Uterus (tissue), 3 donors: ENCODE measurements at regions not wholly inside any gene's neighbourhood (a gene's known extent, or its start where the extent isn't known, plus 50 kb on each side); places are given as distances from the start of the nearest gene placed in this dataset.

Experiments used
- DNase-seq, 2 donors: peaks; one replicate each; pipeline ENCODE4 v3.0.0-alpha.2; 2019 to 2020
- H3K27ac ChIP-seq, 2 donors: fragments of 200-600 bp; sonication (generic); 1 replicate in 1 of 2; 2 replicates in 1 of 2; pipeline ENCODE4 v1.5.1; 2016 to 2018
- H3K27me3 ChIP-seq, 2 donors: fragments of 200-600 bp; sonication (generic); one replicate each; pipeline ENCODE4 v1.5.1; 2018 to 2019; ENCODE audit warnings: control low read depth in 1 of 2
- H3K36me3 ChIP-seq, 2 donors: fragments of 200-600 bp; sonication (generic); one replicate each; pipeline ENCODE4 v1.5.1; 2019; ENCODE audit warnings: control low read depth in 1 of 2
- H3K4me1 ChIP-seq, 2 donors: fragments of 200-600 bp; sonication (generic); one replicate each; pipeline ENCODE4 v1.5.1; 2018 to 2019; ENCODE audit warnings: control low read depth in 1 of 2
- H3K4me3 ChIP-seq, 2 donors: fragments of 200-600 bp; sonication (generic); 1 replicate in 1 of 2; 2 replicates in 1 of 2; pipeline ENCODE4 v1.5.1; 2018 to 2019; ENCODE audit warnings: mild to moderate bottlenecking in 1 of 2
- H3K9me3 ChIP-seq, 2 donors: fragments of 200-600 bp; sonication (generic); one replicate each; pipeline ENCODE4 v1.5.1; 2019; ENCODE audit warnings: control low read depth in 1 of 2
- POLR2A ChIP-seq, 2 donors: fragments of 450-650 bp; IDR thresholded peaks; one replicate each; pipeline ENCODE4 v1.6.1; 2016; ENCODE audit warnings: antibody characterized with exemption in 2 of 2, mild to moderate bottlenecking in 1 of 2, moderate library complexity in 1 of 2
- intact Hi-C: fragments of 100-400 bp; cut with DNase I; formaldehyde crosslinking; loops from one replicate; pipeline ENCODE4 v1.15.1; 2023; ENCODE audit warnings: low total_unique reads
- TF ChIP-seq, protein P1 (sequence below), 4 experiments: fragments of 200-600 bp in 2 of 4; fragments of 450-650 bp in 2 of 4; sonication (generic) in 2 of 4; IDR thresholded peaks; one replicate each; pipeline ENCODE4 v1.5.1; 2016 to 2019; ENCODE audit warnings: antibody characterized with exemption in 4 of 4, mild to moderate bottlenecking in 2 of 4, moderate library complexity in 1 of 4
- donor health status: DM: yes; HTN: yes; CAD: no.

DNA sequence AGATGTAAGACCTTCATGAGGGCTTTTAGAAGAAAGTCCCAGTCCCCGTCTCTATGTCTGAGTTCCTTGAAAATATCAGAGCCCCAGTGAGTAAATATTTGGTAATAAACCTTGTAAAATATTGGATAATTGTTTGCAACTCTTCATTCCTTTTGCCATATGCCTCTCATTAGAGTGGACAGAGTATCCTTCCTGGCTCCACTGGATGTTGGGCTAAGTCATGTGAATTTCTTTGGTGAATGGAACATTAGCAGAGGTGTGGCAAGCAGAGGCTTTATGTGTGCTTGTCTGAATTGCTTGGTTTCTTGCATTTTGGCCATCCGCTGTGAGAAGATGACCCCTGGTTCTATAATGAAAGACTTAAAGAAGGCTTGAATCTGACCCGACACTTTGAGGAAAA, 490.3 kb downstream of the METTL15 start:
- no peaks in the 10 kb centered on the region for H3K4me1 ChIP-seq
- H3K36me3 ChIP-seq, result no peaks in the 10 kb centered on the region
- DNase-seq, result no peak
- no peak overlapping the region for H3K27ac ChIP-seq
- H3K27me3 ChIP-seq, result no peaks in the 10 kb centered on the region
- TF ChIP-seq POLR2A (IDR thresholded peaks at IDR 0.05), result no peak
- TF ChIP-seq, protein P1, sequence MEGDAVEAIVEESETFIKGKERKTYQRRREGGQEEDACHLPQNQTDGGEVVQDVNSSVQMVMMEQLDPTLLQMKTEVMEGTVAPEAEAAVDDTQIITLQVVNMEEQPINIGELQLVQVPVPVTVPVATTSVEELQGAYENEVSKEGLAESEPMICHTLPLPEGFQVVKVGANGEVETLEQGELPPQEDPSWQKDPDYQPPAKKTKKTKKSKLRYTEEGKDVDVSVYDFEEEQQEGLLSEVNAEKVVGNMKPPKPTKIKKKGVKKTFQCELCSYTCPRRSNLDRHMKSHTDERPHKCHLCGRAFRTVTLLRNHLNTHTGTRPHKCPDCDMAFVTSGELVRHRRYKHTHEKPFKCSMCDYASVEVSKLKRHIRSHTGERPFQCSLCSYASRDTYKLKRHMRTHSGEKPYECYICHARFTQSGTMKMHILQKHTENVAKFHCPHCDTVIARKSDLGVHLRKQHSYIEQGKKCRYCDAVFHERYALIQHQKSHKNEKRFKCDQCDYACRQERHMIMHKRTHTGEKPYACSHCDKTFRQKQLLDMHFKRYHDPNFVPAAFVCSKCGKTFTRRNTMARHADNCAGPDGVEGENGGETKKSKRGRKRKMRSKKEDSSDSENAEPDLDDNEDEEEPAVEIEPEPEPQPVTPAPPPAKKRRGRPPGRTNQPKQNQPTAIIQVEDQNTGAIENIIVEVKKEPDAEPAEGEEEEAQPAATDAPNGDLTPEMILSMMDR (IDR thresholded peaks at IDR 0.05), result no peak
- intact Hi-C loops, result no loop called here
- no peaks in the 10 kb centered on the region for H3K9me3 ChIP-seq
- H3K4me3 ChIP-seq, result no peak overlapping the region

DNA sequence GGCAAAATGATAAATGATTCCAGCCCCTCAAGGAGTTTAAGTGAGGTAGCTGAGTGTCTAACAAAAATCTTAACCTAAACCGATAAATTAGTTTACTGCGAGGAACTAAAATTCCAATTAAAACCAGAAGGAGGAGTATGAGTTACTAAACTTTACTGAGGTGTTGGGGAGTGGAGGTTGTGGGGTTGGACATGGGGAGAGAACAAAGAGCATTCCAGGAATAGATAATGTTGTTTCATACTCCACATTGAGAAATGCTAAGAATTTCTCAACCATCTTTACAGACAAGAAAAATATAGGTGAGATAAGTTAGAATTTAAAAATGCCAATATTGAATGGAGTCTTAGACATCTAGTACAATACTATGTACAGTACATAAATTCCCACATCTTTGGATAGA, 488.6 kb downstream of the METTL15 start:
- intact Hi-C loops, result no loop called here
- no peaks in the 10 kb centered on the region for H3K9me3 ChIP-seq
- no peak for DNase-seq
- no peaks in the 10 kb centered on the region for H3K27me3 ChIP-seq
- no peak for TF ChIP-seq POLR2A (IDR thresholded peaks at IDR 0.05)
- TF ChIP-seq, protein P1 (IDR thresholded peaks at IDR 0.05), result no peak
- H3K4me1 ChIP-seq, result no peaks in the 10 kb centered on the region
- H3K36me3 ChIP-seq, result no peaks in the 10 kb centered on the region
- H3K27ac ChIP-seq, result no peak overlapping the region
- no peak overlapping the region for H3K4me3 ChIP-seq

DNA sequence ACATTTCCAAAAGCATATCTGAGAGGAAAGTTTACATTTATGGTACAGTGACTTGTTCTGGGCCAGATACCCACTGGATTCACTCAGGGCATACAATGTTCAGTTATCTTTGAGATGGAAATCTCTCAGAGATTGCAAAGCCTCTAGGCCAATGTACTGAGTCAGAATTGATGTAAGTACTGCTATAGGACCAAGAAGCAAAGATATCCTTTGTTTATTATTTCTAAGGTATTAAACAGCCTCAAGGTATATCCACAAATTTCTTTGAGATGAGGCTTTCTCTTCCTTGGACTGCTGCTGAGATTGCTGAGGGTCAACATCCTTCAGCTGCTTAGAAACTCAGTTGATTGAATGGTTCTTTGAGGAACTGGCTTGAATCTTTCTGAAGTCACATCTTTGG, 484.0 kb downstream of the METTL15 start:
- Histone ChIP-seq H3K4me3 (no peak overlapping the region), H3K9me3 (no peaks in the 10 kb centered on the region), H3K27ac (no peak overlapping the region), H3K36me3 (no peaks in the 10 kb centered on the region), H3K4me1 (no peaks in the 10 kb centered on the region), H3K27me3 (no peaks in the 10 kb centered on the region)
- intact Hi-C loops, result no loop called here
- DNase-seq, result no peak
- TF ChIP-seq, protein P1 (IDR thresholded peaks at IDR 0.05), result no peak
- no peak for TF ChIP-seq POLR2A (IDR thresholded peaks at IDR 0.05)

DNA sequence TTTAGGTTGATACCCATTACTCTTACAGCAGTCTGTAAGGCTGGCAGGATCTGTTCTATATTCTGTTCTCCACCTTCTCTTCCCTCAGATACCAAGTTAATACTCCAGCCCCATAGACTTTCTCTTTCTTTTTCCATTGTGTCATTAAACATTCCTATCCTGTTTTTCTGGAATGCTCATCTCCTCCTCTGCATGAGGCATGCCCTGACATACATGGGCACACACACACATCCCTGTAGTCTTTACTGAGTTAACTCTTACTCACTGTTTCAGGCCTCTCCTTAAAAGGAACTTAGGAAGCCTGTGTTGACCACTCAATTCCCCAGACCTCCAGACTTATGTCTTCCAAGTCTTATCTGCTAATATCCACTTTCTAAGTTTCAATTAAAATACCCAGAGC, 476.8 kb downstream of the METTL15 start:
- Histone ChIP-seq H3K9me3 (no peaks in the 10 kb centered on the region), H3K36me3 (no peaks in the 10 kb centered on the region), H3K27me3 (no peaks in the 10 kb centered on the region), H3K4me1 (no peaks in the 10 kb centered on the region), H3K4me3 (no peak overlapping the region), H3K27ac (no peak overlapping the region)
- DNase-seq, result no peak
- intact Hi-C loops, result no loop called here
- no peak for TF ChIP-seq POLR2A (IDR thresholded peaks at IDR 0.05)
- TF ChIP-seq, protein P1 (IDR thresholded peaks at IDR 0.05), result no peak

DNA sequence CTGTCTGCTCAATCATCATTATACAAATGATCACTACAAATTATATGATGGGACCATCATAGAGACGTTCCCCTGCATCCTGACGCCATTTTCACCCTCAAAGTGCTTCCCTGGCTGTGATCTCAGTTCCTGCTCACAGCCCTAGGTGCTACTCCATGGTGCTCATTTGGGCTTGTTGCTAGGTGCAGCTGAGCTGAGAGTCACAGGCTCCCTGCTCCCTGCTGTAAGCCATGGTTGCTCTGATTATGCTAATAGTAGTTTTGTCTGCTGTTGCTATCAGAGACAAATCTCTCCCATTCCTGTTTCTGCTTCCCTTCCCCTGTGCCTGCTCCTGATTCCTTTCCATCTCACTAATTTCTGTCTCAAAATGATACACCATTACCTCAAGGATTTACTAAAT, 474.3 kb downstream of the METTL15 start:
- H3K36me3 ChIP-seq, result no peaks in the 10 kb centered on the region
- no peak overlapping the region for H3K4me3 ChIP-seq
- TF ChIP-seq, protein P1 (IDR thresholded peaks at IDR 0.05), result no peak
- TF ChIP-seq POLR2A (IDR thresholded peaks at IDR 0.05), result no peak
- no peaks in the 10 kb centered on the region for H3K9me3 ChIP-seq
- H3K27me3 ChIP-seq, result no peaks in the 10 kb centered on the region
- no peaks in the 10 kb centered on the region for H3K4me1 ChIP-seq
- intact Hi-C loops, result no loop called here
- H3K27ac ChIP-seq, result no peak overlapping the region
- DNase-seq, result no peak
